HepG2 (cell line): ENCODE measurements at regions not wholly inside any gene's neighbourhood (a gene's known extent, or its start where the extent isn't known, plus 50 kb on each side); places are given as distances from the start of the nearest gene placed in this dataset.

Source experiments
- CBFB ChIP-seq: sonication (generic); formaldehyde crosslinking; IDR thresholded peaks from 2 replicates; pipeline ENCODE4 v1.4.0; 2020; ENCODE audit warnings: missing genetic modification reagents
- CCAR2 ChIP-seq: fragments of 200-400 bp; formaldehyde crosslinking; optimal IDR thresholded peaks from 2 replicates; pipeline ENCODE3; 2018; ENCODE audit warnings: low read depth, mild to moderate bottlenecking, low read length, moderate library complexity
- SNAPC2 ChIP-seq: sonication (generic); formaldehyde crosslinking; IDR thresholded peaks from 2 replicates; pipeline ENCODE4 v1.8.1; 2022; ENCODE audit warnings: mild to moderate bottlenecking, missing genetic modification reagents
- TAF15 ChIP-seq: fragments of 200-400 bp; formaldehyde crosslinking; IDR thresholded peaks from one replicate; pipeline ENCODE4 v1.6.1; 2018; ENCODE audit warnings: mild to moderate bottlenecking, low read depth, low read length; ENCODE audit not compliant: poor library complexity, severe bottlenecking
- THYN1 ChIP-seq: sonication (generic); formaldehyde crosslinking; IDR thresholded peaks from 2 replicates; pipeline ENCODE4 v1.8.1; 2023; ENCODE audit warnings: low read depth, mild to moderate bottlenecking, moderate library complexity, missing genetic modification reagents, borderline replicate concordance
- ZBTB2 ChIP-seq: sonication (generic); formaldehyde crosslinking; IDR thresholded peaks from 2 replicates; pipeline ENCODE4 v1.8.0; 2022; ENCODE audit warnings: low read depth, missing genetic modification reagents
- ZBTB25 ChIP-seq: IDR thresholded peaks from 2 replicates; pipeline ENCODE4 v1.6.1; 2018; ENCODE audit warnings: missing genetic modification reagents
- ZBTB37 ChIP-seq: sonication (generic); formaldehyde crosslinking; IDR thresholded peaks from 2 replicates; pipeline ENCODE4 v1.4.0; 2020; ENCODE audit warnings: mild to moderate bottlenecking, missing genetic modification reagents
- ZBTB7A ChIP-seq: sonication (generic); formaldehyde crosslinking; IDR thresholded peaks from 2 replicates; pipeline ENCODE4 v1.8.0; 2022; ENCODE audit warnings: mild to moderate bottlenecking, missing genetic modification reagents
- ZFP41 ChIP-seq: sonication (generic); formaldehyde crosslinking; IDR thresholded peaks from 2 replicates; pipeline ENCODE4 v1.4.0; 2020; ENCODE audit warnings: mild to moderate bottlenecking, missing genetic modification reagents, borderline replicate concordance
- ZFP82 ChIP-seq: sonication (generic); formaldehyde crosslinking; IDR thresholded peaks from 2 replicates; pipeline ENCODE4 v1.5.1; 2020; ENCODE audit warnings: mild to moderate bottlenecking, missing genetic modification reagents, borderline replicate concordance
- ZNF251 ChIP-seq: sonication (generic); formaldehyde crosslinking; IDR thresholded peaks from 2 replicates; pipeline ENCODE4 v1.9.0; 2021; ENCODE audit warnings: mild to moderate bottlenecking, missing genetic modification reagents

DNA sequence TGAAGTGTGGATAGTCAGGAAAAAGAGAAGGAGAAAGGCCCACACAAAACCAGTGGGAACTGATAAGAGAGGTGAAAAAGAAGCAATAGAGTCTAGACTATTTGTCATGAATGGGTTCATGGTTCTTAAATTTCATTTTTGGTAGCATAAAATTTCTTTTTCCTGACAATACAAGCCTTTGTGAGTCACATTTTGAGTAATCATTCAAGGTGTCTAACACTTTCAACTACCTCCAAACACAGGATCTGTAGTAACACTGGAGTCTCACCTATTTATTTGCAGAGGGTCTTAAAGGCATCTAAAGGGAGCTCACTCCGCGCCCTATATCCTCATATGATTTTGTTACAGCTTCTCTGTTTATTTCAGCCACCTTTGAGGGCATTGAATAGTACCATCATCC lies 96.0 kb downstream of the SAMD9 start (continued):
- no peak for TF ChIP-seq TAF15
- TF ChIP-seq THYN1 (CRISPR knock-in tag): no peak
- no peak for TF ChIP-seq ZBTB2
- TF ChIP-seq ZBTB25 (CRISPR knock-in tag): no peak
- TF ChIP-seq ZFP41 (CRISPR knock-in tag): no peak
- TF ChIP-seq ZFP82 (CRISPR knock-in tag): no peak
- no peak for TF ChIP-seq SNAPC2 (CRISPR knock-in tag)
- no peak for TF ChIP-seq CBFB
- TF ChIP-seq CCAR2: no peak
- no peak for TF ChIP-seq ZBTB37 (CRISPR knock-in tag)
- TF ChIP-seq ZBTB7A (CRISPR knock-in tag): no peak
- TF ChIP-seq ZNF251: no peak
